ENCODE measurements at regions not wholly inside any gene's neighbourhood (a gene's known extent, or its start where the extent isn't known, plus 50 kb on each side); places are given as distances from the start of the nearest gene placed in this dataset.
"Not testable (repeated sequence)": the region's sequence is repeated elsewhere in the genome, so short reads cannot be mapped to it uniquely, and the experiment has no call there.

GRCh38 chrX:115972717-115973116, 197.8 kb upstream of the AGTR2 start:
- no peak for DNase-seq

- DNase-seq = no peak
Measured at GRCh38 chrX:115978068-115978467, 192.5 kb upstream of the AGTR2 start.

- not testable (repeated sequence) for DNase-seq
Measured at GRCh38 chrX:115983148-115983547, 187.4 kb upstream of the AGTR2 start.

- not testable (repeated sequence) for DNase-seq
Measured at GRCh38 chrX:115987464-115987863, 183.1 kb upstream of the AGTR2 start.

GRCh38 chrX:115988825-115989224, 181.7 kb upstream of the AGTR2 start:
- no peak for DNase-seq

- no peak for DNase-seq
Measured at GRCh38 chrX:115989686-115990085, 180.9 kb upstream of the AGTR2 start.

GRCh38 chrX:116009346-116009745, 161.2 kb upstream of the AGTR2 start:
- DNase-seq = no peak

- DNase-seq = no peak
Measured at GRCh38 chrX:116009861-116010710, 160.5 kb upstream of the AGTR2 start.

- no peak for DNase-seq
Measured at GRCh38 chrX:116010939-116011338, 159.6 kb upstream of the AGTR2 start.

GRCh38 chrX:116031331-116031730, 139.2 kb upstream of the AGTR2 start:
- no peak for DNase-seq

Data from CD4-positive, alpha-beta T cell treated with Interleukin-10 for 1 hour (primary cell).